WTC11 (cell line): ENCODE measurements at regions not wholly inside any gene's neighbourhood (a gene's known extent, or its start where the extent isn't known, plus 50 kb on each side); places are given as distances from the start of the nearest gene placed in this dataset.

Experiments
- ATF3 ChIP-seq: sonication (generic); formaldehyde crosslinking; conservative IDR thresholded peaks from 2 replicates; pipeline ENCODE4 v1.8.1; 2022; ENCODE audit warnings: mild to moderate bottlenecking, missing genetic modification reagents
- CREM ChIP-seq: sonication (generic); formaldehyde crosslinking; IDR thresholded peaks from 2 replicates; pipeline ENCODE4 v1.8.1; 2022; ENCODE audit warnings: mild to moderate bottlenecking, missing genetic modification reagents, moderate library complexity
- CTCF ChIP-seq: fragments of 200-600 bp; IDR thresholded peaks from 2 replicates; pipeline ENCODE4 v1.8.0; 2022; ENCODE audit warnings: antibody characterized with exemption
- ELF4 ChIP-seq: sonication (generic); formaldehyde crosslinking; IDR thresholded peaks from 2 replicates; pipeline ENCODE4 v1.8.1; 2022; ENCODE audit warnings: low read depth, mild to moderate bottlenecking, moderate library complexity, missing genetic modification reagents
- ESRRA ChIP-seq: sonication (generic); formaldehyde crosslinking; IDR thresholded peaks from 2 replicates; pipeline ENCODE4 v1.8.1; 2022; ENCODE audit warnings: mild to moderate bottlenecking, missing genetic modification reagents, borderline replicate concordance
- IRF1 ChIP-seq: sonication (generic); formaldehyde crosslinking; IDR thresholded peaks from 2 replicates; pipeline ENCODE4 v1.8.0; 2023; ENCODE audit warnings: missing genetic modification reagents
- MAX ChIP-seq: sonication (generic); formaldehyde crosslinking; IDR thresholded peaks from 2 replicates; pipeline ENCODE4 v1.8.0; 2022; ENCODE audit warnings: mild to moderate bottlenecking, missing genetic modification reagents
- NFE2L1 ChIP-seq: sonication (generic); formaldehyde crosslinking; IDR thresholded peaks from 2 replicates; pipeline ENCODE4 v1.8.1; 2023; ENCODE audit warnings: missing genetic modification reagents
- NFYB ChIP-seq: sonication (generic); formaldehyde crosslinking; conservative IDR thresholded peaks from 2 replicates; pipeline ENCODE4 v1.8.0; 2022; ENCODE audit warnings: low read depth, missing genetic modification reagents
- SP1 ChIP-seq: sonication (generic); formaldehyde crosslinking; conservative IDR thresholded peaks from 2 replicates; pipeline ENCODE4 v1.8.1; 2022; ENCODE audit warnings: missing genetic modification reagents
- ZBTB21 ChIP-seq: sonication (generic); formaldehyde crosslinking; IDR thresholded peaks from 2 replicates; pipeline ENCODE4 v1.8.1; 2023; ENCODE audit warnings: mild to moderate bottlenecking, missing genetic modification reagents, borderline replicate concordance
- ZBTB43 ChIP-seq: sonication (generic); formaldehyde crosslinking; IDR thresholded peaks from 2 replicates; pipeline ENCODE4 v1.8.1; 2023; ENCODE audit warnings: mild to moderate bottlenecking, missing genetic modification reagents
- ZNF138 ChIP-seq: sonication (generic); formaldehyde crosslinking; conservative IDR thresholded peaks from 2 replicates; pipeline ENCODE4 v1.8.1; 2022; ENCODE audit warnings: mild to moderate bottlenecking, moderate library complexity, missing genetic modification reagents
- ZNF425 ChIP-seq: fragments of 250-450 bp; sonication (Bioruptor Pico); conservative IDR thresholded peaks from 2 replicates; pipeline ENCODE4 v1.9.0; 2021; ENCODE audit warnings: mild to moderate bottlenecking

GRCh38 chr5:126715765-126716164, 61.2 kb upstream of the LMNB1 start:
- TF ChIP-seq CTCF: no peak
- TF ChIP-seq CREM: no peak
- no peak for TF ChIP-seq MAX
- TF ChIP-seq ESRRA (CRISPR knock-in tag): no peak
- no peak for TF ChIP-seq ELF4
- no peak for TF ChIP-seq SP1 (CRISPR knock-in tag)
- no peak for TF ChIP-seq IRF1
- no peak for TF ChIP-seq ZBTB43 (CRISPR knock-in tag)
- no peak for TF ChIP-seq NFYB (CRISPR knock-in tag)
- no peak for TF ChIP-seq ZNF425 (CRISPR knock-in tag)
- TF ChIP-seq ZNF138: no peak
- TF ChIP-seq ZBTB21 (CRISPR knock-in tag): no peak
- TF ChIP-seq NFE2L1 (CRISPR knock-in tag): no peak
- TF ChIP-seq ATF3 (CRISPR knock-in tag): no peak
